RWPE1 (cell line): ENCODE measurements at regions not wholly inside any gene's neighbourhood (a gene's known extent, or its start where the extent isn't known, plus 50 kb on each side); places are given as distances from the start of the nearest gene placed in this dataset.
A peak's percentile ranks its signal among the peaks of the same experiment; 100 is the strongest.
"Not testable (repeated sequence)": the region's sequence is repeated elsewhere in the genome, so short reads cannot be mapped to it uniquely, and the experiment has no call there.

ENCODE experiments used
- CTCF ChIA-PET: fragments of 350-600 bp; sonication (Branson Sonifier 250); formaldehyde crosslinking; extraction: SDS; loops from one replicate; lab custom pipeline; 2021; lab: Yijun Ruan, JAX
- POLR2A ChIA-PET: fragments of 400-600 bp; formaldehyde crosslinking; extraction: SDS; loops from one replicate; lab custom pipeline; 2020; ENCODE audit warnings: antibody characterized with exemption; ENCODE audit not compliant: low non-redundant PET; lab: Yijun Ruan, JAX
- DNase-seq: peaks from one replicate; pipeline ENCODE4 v3.0.0; 2012; ENCODE audit warnings: low spot score
- H3K27ac ChIP-seq: fragments of 450-650 bp; 2 replicates; pipeline ENCODE4 v1.5.1; 2017
- CTCF ChIP-seq: fragments of 450-650 bp; conservative IDR thresholded peaks from 2 replicates; pipeline ENCODE4 v1.5.1; 2017; ENCODE audit warnings: low read depth, mild to moderate bottlenecking

GRCh38 chr12:17284873-17285272 is 678.9 kb upstream of the LMO3 start:
- ChIA-PET POLR2A (no interaction called here), CTCF (no interaction called here)
- no peak for DNase-seq
- no peak for TF ChIP-seq CTCF
- H3K27ac ChIP-seq: no peak overlapping the region

- H3K27ac ChIP-seq: no peak overlapping the region
- ChIA-PET CTCF (no interaction called here), POLR2A (no interaction called here)
- DNase-seq: no peak
- TF ChIP-seq CTCF: no peak
Measured at GRCh38 chr12:17283563-17283962, 677.6 kb upstream of the LMO3 start.

GRCh38 chr12:17282169-17282568 is 676.2 kb upstream of the LMO3 start:
- H3K27ac ChIP-seq, CTCF ChIA-PET, POLR2A ChIA-PET, DNase-seq: not testable (repeated sequence)

GRCh38 chr12:17278946-17279345 is 673.0 kb upstream of the LMO3 start:
- POLR2A ChIA-PET: no interaction called here
- CTCF ChIA-PET: interaction anchor here (0.7 kb wide), 1 partner anchor 568 kb away, joined by 3 read pairs; no protein-coding TSS in a partner anchor
- H3K27ac ChIP-seq: no peak overlapping the region
- TF ChIP-seq CTCF: no peak; the same call in none of the 2 replicates
- DNase-seq: peak; percentile 1

GRCh38 chr12:17276196-17276595 is 670.2 kb upstream of the LMO3 start:
- no peak for DNase-seq
- no peak overlapping the region for H3K27ac ChIP-seq
- CTCF ChIA-PET: no interaction called here
- POLR2A ChIA-PET: no interaction called here
- TF ChIP-seq CTCF: no peak

- TF ChIP-seq CTCF: no peak
- CTCF ChIA-PET: interaction anchor here (0.6 kb wide), 1 partner anchor 443 kb away, joined by 4 read pairs; no protein-coding TSS in a partner anchor
- POLR2A ChIA-PET: no interaction called here
- DNase-seq: no peak
- H3K27ac ChIP-seq: no peak overlapping the region
Measured at GRCh38 chr12:17266856-17267255, 660.9 kb upstream of the LMO3 start.

- no peak overlapping the region for H3K27ac ChIP-seq
- POLR2A ChIA-PET: no interaction called here
- CTCF ChIA-PET: no interaction called here
Measured at GRCh38 chr12:17264603-17265002, 658.6 kb upstream of the LMO3 start.

More at GRCh38 chr12:17264603-17265002, 658.6 kb upstream of the LMO3 start:
- no peak for TF ChIP-seq CTCF
- DNase-seq: no peak
